C4-2B (cell line): ENCODE measurements at regions not wholly inside any gene's neighbourhood (a gene's known extent, or its start where the extent isn't known, plus 50 kb on each side); places are given as distances from the start of the nearest gene placed in this dataset.

Source experiments
- ZFX ChIP-seq: fragments of 450-650 bp; IDR thresholded peaks from 2 replicates; pipeline ENCODE4 v1.6.1; 2017
- TF ChIP-seq, protein P1 (sequence below): fragments of 450-650 bp; conservative IDR thresholded peaks from 2 replicates; pipeline ENCODE4 v1.5.1; 2017; ENCODE audit warnings: mild to moderate bottlenecking

DNA sequence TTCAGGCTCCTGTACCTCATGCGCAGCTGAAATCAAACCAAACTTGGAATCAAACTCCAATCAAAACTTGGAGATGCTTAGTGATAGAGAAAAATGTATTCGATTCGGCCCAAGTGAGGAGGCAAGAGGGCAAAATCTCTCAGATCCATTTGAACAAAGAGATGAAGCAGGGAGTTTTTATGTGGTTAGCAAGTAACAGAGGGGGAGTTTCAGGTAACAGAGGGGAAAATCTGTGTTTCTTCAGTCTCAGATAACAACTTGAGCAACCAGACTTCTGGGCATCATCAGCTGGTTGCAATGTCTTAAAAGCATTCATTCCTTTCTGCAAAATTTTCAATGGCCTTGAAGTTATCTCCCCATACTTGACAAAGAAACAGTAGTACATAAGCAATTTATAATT is 245.1 kb upstream of the AVPR1A start:
- TF ChIP-seq, protein P1, sequence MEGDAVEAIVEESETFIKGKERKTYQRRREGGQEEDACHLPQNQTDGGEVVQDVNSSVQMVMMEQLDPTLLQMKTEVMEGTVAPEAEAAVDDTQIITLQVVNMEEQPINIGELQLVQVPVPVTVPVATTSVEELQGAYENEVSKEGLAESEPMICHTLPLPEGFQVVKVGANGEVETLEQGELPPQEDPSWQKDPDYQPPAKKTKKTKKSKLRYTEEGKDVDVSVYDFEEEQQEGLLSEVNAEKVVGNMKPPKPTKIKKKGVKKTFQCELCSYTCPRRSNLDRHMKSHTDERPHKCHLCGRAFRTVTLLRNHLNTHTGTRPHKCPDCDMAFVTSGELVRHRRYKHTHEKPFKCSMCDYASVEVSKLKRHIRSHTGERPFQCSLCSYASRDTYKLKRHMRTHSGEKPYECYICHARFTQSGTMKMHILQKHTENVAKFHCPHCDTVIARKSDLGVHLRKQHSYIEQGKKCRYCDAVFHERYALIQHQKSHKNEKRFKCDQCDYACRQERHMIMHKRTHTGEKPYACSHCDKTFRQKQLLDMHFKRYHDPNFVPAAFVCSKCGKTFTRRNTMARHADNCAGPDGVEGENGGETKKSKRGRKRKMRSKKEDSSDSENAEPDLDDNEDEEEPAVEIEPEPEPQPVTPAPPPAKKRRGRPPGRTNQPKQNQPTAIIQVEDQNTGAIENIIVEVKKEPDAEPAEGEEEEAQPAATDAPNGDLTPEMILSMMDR, result no peak
- no peak for TF ChIP-seq ZFX
